ENCODE measurements at regions not wholly inside any gene's neighbourhood (a gene's known extent, or its start where the extent isn't known, plus 50 kb on each side); places are given as distances from the start of the nearest gene placed in this dataset.

- Histone ChIP-seq H3K9ac (ENCODE audit: low read length) (no peak overlapping the region), H3K27me3 (ENCODE audit: low read length) (no peaks in the 10 kb centered on the region), H3K4me3 (ENCODE audit: insufficient read depth, low read length, poor library complexity, severe bottlenecking) (no peak overlapping the region), H4K20me1 (ENCODE audit: low read depth, low read length) (no peaks in the 10 kb centered on the region; the same call in 1 of the 2 replicates), H2AFZ (ENCODE audit: low read depth, low read length, severe bottlenecking) (no peak overlapping the region), H3K27ac (ENCODE audit: low read depth, low read length) (no peak overlapping the region), H3K79me2 (ENCODE audit: insufficient read depth, low read length) (no peaks in the 10 kb centered on the region), H3K9me3 (ENCODE audit: insufficient read depth, low read length) (no peaks in the 10 kb centered on the region), H3F3A (ENCODE audit: insufficient read depth) (no peaks in the 10 kb centered on the region), H3K36me3 (ENCODE audit: low read length) (no peaks in the 10 kb centered on the region), H3K4me2 (ENCODE audit: low read depth, low read length, poor library complexity, severe bottlenecking) (no peak overlapping the region), H3K9me2 (replicated peaks; ENCODE audit: insufficient read depth, low read length) (no peaks in the 10 kb centered on the region)
- TF ChIP-seq EZH2phosphoT487 (conservative IDR thresholded peaks at IDR 0.05; ENCODE audit: low read length) = no peak
- no peak for TF ChIP-seq CTCF (IDR thresholded peaks at IDR 0.05; ENCODE audit: insufficient read depth, low read length, poor library complexity, severe bottlenecking)
These were observed 506.8 kb downstream of the BRD1 start for GRCh38 chr22:49320714-49321476.

GRCh38 chr22:49317369-49317768, 510.3 kb downstream of the BRD1 start:
- no peaks in the 10 kb centered on the region for H3K27me3 ChIP-seq (ENCODE audit: low read length)
- no peak overlapping the region for H3K4me2 ChIP-seq (ENCODE audit: low read depth, low read length, poor library complexity, severe bottlenecking)
- no peaks in the 10 kb centered on the region; the same call in 1 of the 2 replicates for H4K20me1 ChIP-seq (ENCODE audit: low read depth, low read length)
- H3K9me3 ChIP-seq (ENCODE audit: insufficient read depth, low read length) = no peaks in the 10 kb centered on the region
- no peaks in the 10 kb centered on the region for H3F3A ChIP-seq (ENCODE audit: insufficient read depth)
- no peak overlapping the region for H3K27ac ChIP-seq (ENCODE audit: low read depth, low read length)
- no peak overlapping the region for H2AFZ ChIP-seq (ENCODE audit: low read depth, low read length, severe bottlenecking)
- no peaks in the 10 kb centered on the region for H3K79me2 ChIP-seq (ENCODE audit: insufficient read depth, low read length)
- H3K9me2 ChIP-seq (replicated peaks; ENCODE audit: insufficient read depth, low read length) = no peaks in the 10 kb centered on the region
- no peak overlapping the region for H3K4me3 ChIP-seq (ENCODE audit: insufficient read depth, low read length, poor library complexity, severe bottlenecking)
- H3K36me3 ChIP-seq (ENCODE audit: low read length) = no peaks in the 10 kb centered on the region
- TF ChIP-seq CTCF (IDR thresholded peaks at IDR 0.05; ENCODE audit: insufficient read depth, low read length, poor library complexity, severe bottlenecking) = no peak
- no peak for TF ChIP-seq EZH2phosphoT487 (conservative IDR thresholded peaks at IDR 0.05; ENCODE audit: low read length)
- H3K9ac ChIP-seq (ENCODE audit: low read length) = no peak overlapping the region

GRCh38 chr22:49312601-49313000, 515.1 kb downstream of the BRD1 start:
- H3K4me3 ChIP-seq (ENCODE audit: insufficient read depth, low read length, poor library complexity, severe bottlenecking) = no peak overlapping the region
- TF ChIP-seq EZH2phosphoT487 (conservative IDR thresholded peaks at IDR 0.05; ENCODE audit: low read length) (no peak), CTCF (IDR thresholded peaks at IDR 0.05; ENCODE audit: insufficient read depth, low read length, poor library complexity, severe bottlenecking) (no peak)
- no peak overlapping the region for H3K9ac ChIP-seq (ENCODE audit: low read length)
- H3K79me2 ChIP-seq (ENCODE audit: insufficient read depth, low read length) = no peaks in the 10 kb centered on the region
- H2AFZ ChIP-seq (ENCODE audit: low read depth, low read length, severe bottlenecking) = no peak overlapping the region
- H3K27me3 ChIP-seq (ENCODE audit: low read length) = no peaks in the 10 kb centered on the region
- no peaks in the 10 kb centered on the region for H3F3A ChIP-seq (ENCODE audit: insufficient read depth)
- H4K20me1 ChIP-seq (ENCODE audit: low read depth, low read length) = no peaks in the 10 kb centered on the region
- no peak overlapping the region for H3K27ac ChIP-seq (ENCODE audit: low read depth, low read length)
- no peak overlapping the region for H3K4me2 ChIP-seq (ENCODE audit: low read depth, low read length, poor library complexity, severe bottlenecking)
- no peaks in the 10 kb centered on the region for H3K9me3 ChIP-seq (ENCODE audit: insufficient read depth, low read length)
- no peaks in the 10 kb centered on the region for H3K9me2 ChIP-seq (replicated peaks; ENCODE audit: insufficient read depth, low read length)
- H3K36me3 ChIP-seq (ENCODE audit: low read length) = no peaks in the 10 kb centered on the region
